Fibroblast of pulmonary artery (primary cell): ENCODE measurements at regions not wholly inside any gene's neighbourhood (a gene's known extent, or its start where the extent isn't known, plus 50 kb on each side); places are given as distances from the start of the nearest gene placed in this dataset.

Source experiments
- DNase-seq: peaks from one replicate; pipeline ENCODE4 v3.0.0-alpha.2; 2010; ENCODE audit warnings: low read depth
- H3K4me3 ChIP-seq: replicated peaks from 2 replicates; pipeline ENCODE4 v1.5.1; 2011; ENCODE audit warnings: low read depth, mild to moderate bottlenecking, control low read depth, low read length, moderate library complexity
- TF ChIP-seq, protein P1 (sequence below): IDR thresholded peaks from 2 replicates; pipeline ENCODE4 v1.5.1; 2011; ENCODE audit warnings: mild to moderate bottlenecking, control low read depth, low read length, inconsistent platforms; ENCODE audit errors: missing control alignments

DNA sequence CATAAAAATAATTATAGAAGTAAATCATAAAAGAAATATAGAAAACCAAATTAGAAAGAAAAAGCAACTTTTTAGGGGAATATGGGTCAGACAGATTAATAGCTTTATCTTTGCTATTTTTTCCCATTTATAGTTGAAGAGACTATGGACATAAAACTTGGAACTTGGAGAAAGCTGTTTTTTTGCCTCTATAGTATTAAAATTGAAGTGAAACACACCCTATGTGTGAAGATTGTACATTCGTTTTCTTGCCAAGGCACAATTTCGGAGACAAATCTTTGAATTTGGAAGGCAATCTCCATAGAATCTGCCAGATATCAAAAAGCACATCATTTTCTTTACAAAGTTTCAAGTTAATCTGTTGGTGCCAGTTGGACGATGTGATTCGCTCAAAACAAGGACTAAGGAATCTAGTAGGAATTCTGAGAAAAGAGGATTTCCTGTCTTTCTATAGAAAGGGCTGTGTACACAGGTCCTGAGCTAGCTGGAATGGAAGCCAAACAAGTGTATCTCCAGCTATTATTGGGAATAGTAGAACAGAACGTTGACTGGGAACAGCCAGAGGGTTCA, 156.3 kb downstream of the SLC7A11 start:
- DNase-seq, result no peak
- TF ChIP-seq, protein P1, sequence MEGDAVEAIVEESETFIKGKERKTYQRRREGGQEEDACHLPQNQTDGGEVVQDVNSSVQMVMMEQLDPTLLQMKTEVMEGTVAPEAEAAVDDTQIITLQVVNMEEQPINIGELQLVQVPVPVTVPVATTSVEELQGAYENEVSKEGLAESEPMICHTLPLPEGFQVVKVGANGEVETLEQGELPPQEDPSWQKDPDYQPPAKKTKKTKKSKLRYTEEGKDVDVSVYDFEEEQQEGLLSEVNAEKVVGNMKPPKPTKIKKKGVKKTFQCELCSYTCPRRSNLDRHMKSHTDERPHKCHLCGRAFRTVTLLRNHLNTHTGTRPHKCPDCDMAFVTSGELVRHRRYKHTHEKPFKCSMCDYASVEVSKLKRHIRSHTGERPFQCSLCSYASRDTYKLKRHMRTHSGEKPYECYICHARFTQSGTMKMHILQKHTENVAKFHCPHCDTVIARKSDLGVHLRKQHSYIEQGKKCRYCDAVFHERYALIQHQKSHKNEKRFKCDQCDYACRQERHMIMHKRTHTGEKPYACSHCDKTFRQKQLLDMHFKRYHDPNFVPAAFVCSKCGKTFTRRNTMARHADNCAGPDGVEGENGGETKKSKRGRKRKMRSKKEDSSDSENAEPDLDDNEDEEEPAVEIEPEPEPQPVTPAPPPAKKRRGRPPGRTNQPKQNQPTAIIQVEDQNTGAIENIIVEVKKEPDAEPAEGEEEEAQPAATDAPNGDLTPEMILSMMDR, result no peak

DNA sequence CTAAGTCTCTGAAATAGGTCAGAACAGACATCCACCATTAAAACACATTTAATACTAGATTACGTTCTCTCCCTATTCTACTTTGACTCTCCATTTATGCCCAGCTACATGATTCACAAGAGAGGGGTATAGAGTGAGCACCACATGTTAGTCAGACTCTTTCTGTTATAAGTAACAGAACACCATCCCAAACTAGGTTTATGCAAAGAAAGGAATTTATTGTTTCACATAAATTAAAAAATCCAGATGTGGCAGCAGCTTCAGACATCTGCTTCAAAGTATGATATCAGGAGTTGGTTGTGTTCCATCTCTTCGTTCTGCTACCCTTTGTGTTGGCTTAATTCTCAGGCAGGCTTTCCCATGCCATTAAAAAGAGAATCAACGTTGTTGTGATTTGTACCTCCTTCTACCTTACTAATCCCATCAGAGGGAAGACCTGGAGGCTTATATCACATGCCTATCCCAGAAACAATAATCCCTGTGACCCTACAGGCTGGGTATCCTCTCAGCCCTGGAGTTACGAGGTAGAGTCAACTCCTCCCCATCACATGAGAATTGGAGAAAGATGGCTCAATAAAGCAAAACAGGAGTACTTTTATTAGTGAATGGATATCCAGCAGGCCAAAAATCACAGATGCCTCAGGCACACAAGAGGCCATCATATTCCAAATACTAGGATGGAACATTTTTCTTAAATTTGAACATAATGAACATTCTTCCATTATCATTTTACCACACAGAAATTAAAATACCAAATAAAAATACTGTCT, 163.2 kb downstream of the SLC7A11 start:
- no peak for DNase-seq
- TF ChIP-seq, protein P1, result no peak
- H3K4me3 ChIP-seq, result no peak overlapping the region

More for the DNA sequence above, 156.3 kb downstream of the SLC7A11 start:
- H3K4me3 ChIP-seq, result no peak overlapping the region

DNA sequence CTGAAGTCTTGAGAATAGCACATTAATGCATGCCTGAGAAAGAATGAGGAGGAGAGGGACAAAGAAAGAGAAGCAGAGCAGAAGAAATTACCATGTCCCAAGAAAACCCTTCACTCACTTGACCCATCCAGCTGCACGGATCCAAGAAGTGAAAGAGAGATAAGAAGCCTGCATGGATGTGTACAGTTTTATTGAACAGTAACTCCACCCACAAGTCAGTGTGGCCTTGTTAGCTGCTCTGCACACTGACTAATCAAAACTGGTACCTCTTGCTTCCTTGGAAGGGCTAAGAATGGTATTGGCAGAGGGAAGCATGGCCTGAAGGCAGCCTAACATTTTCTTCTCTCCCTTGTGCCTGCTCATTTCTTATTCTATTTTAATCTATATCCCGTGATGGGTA, 163.9 kb downstream of the SLC7A11 start:
- TF ChIP-seq, protein P1, result no peak
- no peak for DNase-seq
- H3K4me3 ChIP-seq, result no peak overlapping the region

DNA sequence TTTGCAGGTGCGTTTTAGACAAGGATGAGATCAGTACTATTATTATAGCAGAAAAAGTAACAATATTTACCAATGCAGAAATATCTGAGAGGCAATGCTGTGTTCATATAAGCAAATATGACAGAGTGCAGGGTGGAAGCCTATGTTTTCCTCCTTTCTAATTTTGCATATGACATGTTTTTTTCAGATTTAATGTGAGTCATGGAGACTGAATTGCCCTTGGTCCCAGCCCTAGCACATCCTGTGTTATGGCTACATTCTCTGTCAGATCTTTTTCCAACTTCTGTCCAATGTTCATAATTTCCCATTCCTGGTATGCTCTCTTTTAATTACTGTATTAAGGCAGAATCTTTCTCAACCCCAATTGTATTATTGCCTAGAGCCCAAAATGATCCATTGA, 165.6 kb downstream of the SLC7A11 start:
- TF ChIP-seq, protein P1, result no peak
- no peak for DNase-seq
- no peak overlapping the region for H3K4me3 ChIP-seq

DNA sequence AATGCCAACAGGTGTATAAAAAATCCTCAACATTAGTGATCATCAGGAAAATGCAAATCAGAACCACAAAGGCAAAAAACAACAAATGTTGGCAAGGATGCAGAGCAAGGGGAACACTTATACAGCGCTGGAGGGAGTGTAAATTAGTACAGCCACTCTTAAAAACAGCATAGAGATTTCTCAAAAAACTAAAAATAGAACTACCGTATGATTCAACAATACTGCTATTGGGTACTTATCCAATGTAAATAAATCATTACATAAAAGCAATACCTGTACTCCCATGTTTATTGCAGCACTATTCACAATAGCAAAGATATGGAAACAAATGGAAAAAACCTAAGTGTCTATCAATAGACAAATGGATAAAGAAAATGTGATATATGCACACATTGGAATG, 171.3 kb downstream of the SLC7A11 start:
- H3K4me3 ChIP-seq, result no peak overlapping the region
- no peak for DNase-seq
- TF ChIP-seq, protein P1, result no peak

DNA sequence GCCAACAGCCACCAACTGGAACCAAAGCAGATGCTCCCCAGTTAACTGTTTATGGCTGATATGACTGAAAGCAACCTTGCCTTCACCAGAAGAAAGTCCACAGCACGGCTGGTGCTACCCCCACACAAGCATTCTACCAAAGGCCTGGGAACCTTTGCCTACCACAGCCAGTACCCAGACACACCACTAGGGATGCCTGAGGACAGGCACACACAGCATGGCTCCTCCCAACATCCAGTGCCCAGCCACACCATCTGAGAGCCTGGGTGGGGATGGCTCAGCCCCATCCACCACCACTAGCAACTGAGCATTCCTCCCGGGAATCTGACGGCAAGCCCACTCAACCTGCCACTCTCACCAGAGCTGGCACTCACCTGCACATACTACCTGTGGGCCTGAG, 178.6 kb downstream of the SLC7A11 start:
- TF ChIP-seq, protein P1, result no peak
- no peak for DNase-seq
- H3K4me3 ChIP-seq, result no peak overlapping the region

DNA sequence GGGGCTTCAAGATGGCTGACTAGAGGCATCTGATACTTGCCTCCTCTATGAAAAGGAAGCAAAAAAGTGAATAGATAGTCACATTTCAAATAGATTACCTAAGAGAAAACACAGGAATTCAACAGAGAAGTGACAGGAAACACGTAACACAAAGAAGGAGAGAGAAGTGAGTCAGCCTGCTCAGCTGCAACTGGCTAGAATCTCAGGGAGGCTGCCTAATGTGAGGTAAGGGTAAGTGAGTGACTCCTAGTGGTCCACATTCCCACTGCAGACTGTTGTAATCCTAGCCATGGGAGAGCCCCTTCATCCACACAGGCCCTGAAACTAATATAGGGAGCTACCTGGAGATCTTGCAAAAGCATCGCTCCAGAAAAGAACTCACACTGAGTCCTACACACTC, 179.2 kb downstream of the SLC7A11 start:
- TF ChIP-seq, protein P1, result peak; percentile 30
- H3K4me3 ChIP-seq, result no peak overlapping the region
- DNase-seq, result peak; percentile 68
